ENCODE measurements at regions not wholly inside any gene's neighbourhood (a gene's known extent, or its start where the extent isn't known, plus 50 kb on each side); places are given as distances from the start of the nearest gene placed in this dataset.

- TF ChIP-seq, protein P1, sequence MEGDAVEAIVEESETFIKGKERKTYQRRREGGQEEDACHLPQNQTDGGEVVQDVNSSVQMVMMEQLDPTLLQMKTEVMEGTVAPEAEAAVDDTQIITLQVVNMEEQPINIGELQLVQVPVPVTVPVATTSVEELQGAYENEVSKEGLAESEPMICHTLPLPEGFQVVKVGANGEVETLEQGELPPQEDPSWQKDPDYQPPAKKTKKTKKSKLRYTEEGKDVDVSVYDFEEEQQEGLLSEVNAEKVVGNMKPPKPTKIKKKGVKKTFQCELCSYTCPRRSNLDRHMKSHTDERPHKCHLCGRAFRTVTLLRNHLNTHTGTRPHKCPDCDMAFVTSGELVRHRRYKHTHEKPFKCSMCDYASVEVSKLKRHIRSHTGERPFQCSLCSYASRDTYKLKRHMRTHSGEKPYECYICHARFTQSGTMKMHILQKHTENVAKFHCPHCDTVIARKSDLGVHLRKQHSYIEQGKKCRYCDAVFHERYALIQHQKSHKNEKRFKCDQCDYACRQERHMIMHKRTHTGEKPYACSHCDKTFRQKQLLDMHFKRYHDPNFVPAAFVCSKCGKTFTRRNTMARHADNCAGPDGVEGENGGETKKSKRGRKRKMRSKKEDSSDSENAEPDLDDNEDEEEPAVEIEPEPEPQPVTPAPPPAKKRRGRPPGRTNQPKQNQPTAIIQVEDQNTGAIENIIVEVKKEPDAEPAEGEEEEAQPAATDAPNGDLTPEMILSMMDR (IDR thresholded peaks at IDR 0.05; ENCODE audit: poor library complexity) = no peak
- no peak for TF ChIP-seq EZH2 (IDR thresholded peaks at IDR 0.05; ENCODE audit: borderline replicate concordance)
- TF ChIP-seq EZH2phosphoT487 (IDR thresholded peaks at IDR 0.05; ENCODE audit: low read depth, severe bottlenecking, unreplicated experiment) = no peak
Measured at GRCh38 chr12:97368462-97369163, 94.0 kb upstream of the RMST start.
